GM12875 (cell line): ENCODE measurements at regions not wholly inside any gene's neighbourhood (a gene's known extent, or its start where the extent isn't known, plus 50 kb on each side); places are given as distances from the start of the nearest gene placed in this dataset.

Source experiments
- H3K4me3 ChIP-seq: one replicate; pipeline ENCODE4 v1.5.1; 2011; ENCODE audit warnings: low read depth, low read length, control low read depth
- TF ChIP-seq, protein P1 (sequence below): IDR thresholded peaks from 2 replicates; pipeline ENCODE4 v1.5.1; 2011; ENCODE audit warnings: low read depth, mild to moderate bottlenecking, control low read depth, inconsistent platforms, low read length, moderate library complexity, borderline replicate concordance; ENCODE audit not compliant: insufficient read depth

DNA sequence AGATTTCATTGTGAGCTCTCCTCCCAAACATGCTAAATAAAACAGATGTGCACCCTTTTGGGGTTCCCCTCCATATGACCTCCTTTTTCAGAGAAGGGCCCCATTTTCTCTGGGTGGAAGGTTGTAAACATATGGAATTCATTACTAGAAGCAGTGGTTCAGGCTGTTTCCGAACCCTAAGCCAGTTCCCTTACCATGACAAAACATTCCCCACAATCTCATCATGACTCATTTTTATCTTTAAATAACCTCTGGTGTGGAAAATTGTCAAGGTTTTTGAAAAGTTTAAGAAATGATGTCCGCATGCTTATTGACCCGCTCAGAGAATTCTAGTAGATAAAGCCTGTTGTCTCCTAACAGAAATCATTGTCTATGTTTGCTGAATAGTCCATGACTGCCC, 127.3 kb upstream of the PIK3R1 start:
- H3K4me3 ChIP-seq = no peak overlapping the region
- TF ChIP-seq, protein P1, sequence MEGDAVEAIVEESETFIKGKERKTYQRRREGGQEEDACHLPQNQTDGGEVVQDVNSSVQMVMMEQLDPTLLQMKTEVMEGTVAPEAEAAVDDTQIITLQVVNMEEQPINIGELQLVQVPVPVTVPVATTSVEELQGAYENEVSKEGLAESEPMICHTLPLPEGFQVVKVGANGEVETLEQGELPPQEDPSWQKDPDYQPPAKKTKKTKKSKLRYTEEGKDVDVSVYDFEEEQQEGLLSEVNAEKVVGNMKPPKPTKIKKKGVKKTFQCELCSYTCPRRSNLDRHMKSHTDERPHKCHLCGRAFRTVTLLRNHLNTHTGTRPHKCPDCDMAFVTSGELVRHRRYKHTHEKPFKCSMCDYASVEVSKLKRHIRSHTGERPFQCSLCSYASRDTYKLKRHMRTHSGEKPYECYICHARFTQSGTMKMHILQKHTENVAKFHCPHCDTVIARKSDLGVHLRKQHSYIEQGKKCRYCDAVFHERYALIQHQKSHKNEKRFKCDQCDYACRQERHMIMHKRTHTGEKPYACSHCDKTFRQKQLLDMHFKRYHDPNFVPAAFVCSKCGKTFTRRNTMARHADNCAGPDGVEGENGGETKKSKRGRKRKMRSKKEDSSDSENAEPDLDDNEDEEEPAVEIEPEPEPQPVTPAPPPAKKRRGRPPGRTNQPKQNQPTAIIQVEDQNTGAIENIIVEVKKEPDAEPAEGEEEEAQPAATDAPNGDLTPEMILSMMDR = no peak

DNA sequence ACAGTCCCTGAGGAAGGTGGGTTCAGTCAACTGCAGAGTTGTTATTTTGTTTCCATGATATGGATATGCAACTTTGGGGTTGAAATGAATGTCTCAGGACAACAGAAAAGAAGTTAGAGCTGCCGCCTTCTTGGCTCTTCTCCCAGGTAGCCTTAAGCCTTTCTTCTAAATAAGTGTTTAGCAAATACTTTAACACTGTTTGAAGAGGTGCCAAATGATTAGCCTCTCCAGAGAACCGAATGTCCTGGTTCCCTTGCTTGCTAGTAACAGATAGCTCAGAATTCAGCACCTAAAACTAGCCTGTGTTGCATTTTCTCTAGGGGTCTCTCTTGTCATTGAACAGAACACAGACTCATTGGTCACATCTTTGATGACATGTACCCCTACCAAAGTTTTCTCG, 127.7 kb upstream of the PIK3R1 start:
- TF ChIP-seq, protein P1 = no peak
- no peak overlapping the region for H3K4me3 ChIP-seq

DNA sequence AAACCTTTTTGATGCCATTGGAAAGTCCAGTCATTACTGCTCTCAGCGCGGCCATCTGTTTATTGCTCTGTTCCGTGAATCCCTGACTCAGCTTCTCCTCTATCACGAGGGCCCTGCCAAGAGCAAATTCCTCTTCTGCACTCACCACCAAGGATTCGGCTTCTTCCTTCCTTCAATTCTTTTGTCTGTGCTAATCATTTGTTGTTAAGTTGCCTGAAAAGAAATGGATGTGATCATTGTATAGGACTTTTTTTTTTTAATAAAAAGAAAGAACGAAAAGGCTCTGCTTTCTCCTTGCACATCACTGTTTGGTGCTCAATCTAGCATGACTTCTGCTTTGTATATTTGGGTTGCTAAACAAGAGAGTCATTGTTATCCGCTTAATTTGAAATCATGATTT, 128.7 kb upstream of the PIK3R1 start:
- no peak overlapping the region for H3K4me3 ChIP-seq
- TF ChIP-seq, protein P1 = no peak

DNA sequence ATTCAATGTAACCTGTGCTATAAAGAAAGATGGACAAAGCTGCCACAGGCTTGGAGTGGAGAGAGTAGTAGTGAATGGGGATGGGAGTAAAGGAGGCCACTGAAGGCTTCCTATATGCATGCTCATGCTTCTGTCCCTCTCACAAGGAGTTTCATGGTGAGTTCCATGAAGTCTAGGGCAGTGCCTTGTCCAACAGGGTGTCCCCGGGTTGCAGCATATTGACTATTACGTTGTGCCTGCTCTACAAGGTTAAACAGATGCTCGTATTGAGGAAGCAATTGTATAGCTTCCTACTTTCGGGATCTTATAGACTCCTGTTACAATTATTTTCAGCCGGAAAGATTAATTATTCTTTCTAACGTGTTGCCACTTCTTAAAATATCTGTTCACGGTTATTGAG, 129.1 kb upstream of the PIK3R1 start:
- TF ChIP-seq, protein P1 = no peak
- H3K4me3 ChIP-seq = no peak overlapping the region

DNA sequence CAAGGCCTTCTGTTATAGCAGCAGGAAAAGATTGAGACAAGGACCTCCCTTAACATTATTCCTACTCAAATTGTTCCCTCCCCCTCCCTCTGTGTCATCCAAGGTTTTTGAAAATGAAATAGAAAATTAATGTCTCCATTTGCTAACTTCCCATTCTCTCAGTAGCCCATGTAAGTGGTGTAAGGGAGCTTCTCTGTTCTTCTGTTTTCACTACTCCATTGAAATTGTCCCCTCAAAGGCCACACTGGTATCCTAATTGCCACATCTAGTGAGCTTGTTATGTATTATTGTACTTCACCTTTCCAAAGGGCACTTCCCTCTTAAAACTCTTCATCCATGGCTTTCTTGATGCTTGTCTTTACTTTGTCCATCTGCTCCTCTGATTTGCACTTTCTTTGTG, 131.2 kb upstream of the PIK3R1 start:
- TF ChIP-seq, protein P1 = no peak
- no peak overlapping the region for H3K4me3 ChIP-seq

DNA sequence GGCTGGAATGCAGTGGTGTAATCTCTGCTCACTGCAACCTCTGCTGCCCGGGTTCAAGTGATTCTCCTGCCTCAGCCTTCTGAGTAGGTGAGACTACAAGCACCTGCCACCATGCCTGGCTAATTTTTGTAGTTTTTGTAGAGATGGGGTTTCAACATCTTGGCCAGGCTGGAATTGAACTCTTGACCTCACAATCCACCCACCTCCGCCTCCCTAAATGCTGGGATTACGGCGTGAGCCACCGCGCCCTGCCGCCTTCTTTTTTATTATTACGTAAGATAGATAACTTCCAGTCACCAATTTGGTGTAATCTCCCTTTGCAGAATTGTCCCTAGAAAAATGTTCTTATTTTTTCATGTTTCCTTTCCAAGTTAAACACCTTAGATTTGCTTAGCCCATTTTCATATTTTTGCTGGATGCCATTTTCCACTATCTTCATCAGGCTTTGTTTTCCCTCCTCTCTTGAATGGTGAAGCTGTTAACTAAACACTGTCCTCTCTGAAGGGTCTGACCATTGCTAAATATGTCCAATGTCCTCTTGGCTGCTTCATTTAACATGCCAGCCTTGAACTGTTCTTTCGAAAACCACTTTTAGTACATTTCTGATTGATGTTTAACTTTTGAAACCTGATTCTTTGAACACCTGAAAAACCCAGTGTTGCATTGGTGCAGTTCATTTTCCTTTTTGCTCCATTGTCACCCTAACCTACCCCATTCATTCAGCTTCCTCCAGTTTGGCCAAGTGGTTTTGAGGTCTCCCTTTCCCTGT, 135.1 kb upstream of the PIK3R1 start:
- H3K4me3 ChIP-seq = no peak overlapping the region
- TF ChIP-seq, protein P1 = no peak

DNA sequence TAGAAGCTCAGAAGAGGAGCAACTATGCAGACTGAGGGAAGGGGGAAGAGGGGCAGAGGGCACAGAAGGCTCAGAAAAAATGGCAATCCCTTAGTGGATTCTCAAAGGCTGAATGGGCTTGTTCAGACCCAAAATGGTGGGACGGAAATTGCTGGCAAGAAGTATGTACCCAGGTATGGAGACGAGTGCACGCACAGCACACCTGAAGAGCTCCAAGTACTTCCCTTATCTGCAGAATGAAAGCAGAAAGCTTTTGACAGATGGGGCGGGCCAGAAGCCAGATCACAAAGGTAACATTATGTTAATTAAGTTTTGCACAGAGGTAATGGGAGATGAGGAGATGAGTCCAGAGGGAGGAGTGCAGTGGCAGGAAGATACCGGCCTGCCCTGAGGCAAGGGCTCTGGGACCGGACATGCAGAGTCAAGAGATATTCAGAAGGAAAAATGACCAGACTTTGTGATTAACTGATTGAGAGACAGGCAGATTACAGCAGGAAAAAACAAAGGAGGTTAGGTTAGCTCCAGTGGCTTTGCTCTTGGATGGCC, 138.1 kb upstream of the PIK3R1 start:
- TF ChIP-seq, protein P1 = no peak
- no peak overlapping the region for H3K4me3 ChIP-seq
